ENCODE measurements at regions not wholly inside any gene's neighbourhood (a gene's known extent, or its start where the extent isn't known, plus 50 kb on each side); places are given as distances from the start of the nearest gene placed in this dataset.

DNA sequence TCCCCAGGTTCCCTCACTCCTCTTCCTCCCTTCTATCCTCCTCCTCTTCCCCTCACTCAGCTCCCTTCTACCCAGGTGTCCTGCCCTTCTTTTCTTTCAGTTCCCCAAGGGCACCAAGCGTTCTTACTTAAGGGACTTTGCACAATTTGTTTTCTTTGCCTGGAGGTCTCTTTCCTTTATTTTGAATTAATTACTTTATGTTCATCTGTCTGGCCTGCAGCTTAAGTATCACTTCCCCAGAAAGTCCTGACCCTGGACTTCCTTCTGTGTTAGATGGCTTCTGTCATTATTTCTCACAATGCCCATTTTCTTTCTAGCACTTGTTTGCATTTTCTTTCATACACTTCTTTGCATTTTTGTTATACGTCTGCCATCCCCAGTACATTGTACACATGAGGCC is 350.6 kb downstream of the SH3GL2 start:
- no peaks in the 10 kb centered on the region for H3K9me1 ChIP-seq (ENCODE audit: insufficient read depth, low read length)
- no peak overlapping the region for H2BK5ac ChIP-seq (ENCODE audit: low read depth, low read length, poor library complexity, severe bottlenecking)
- no peak overlapping the region for H4K5ac ChIP-seq (ENCODE audit: low read depth, low read length)
- BruUV-seq (replicated peaks) = no TSS peak
- DNase-seq (no peak), ATAC-seq (ENCODE audit: low read depth) (no peak)
- H2BK20ac ChIP-seq (ENCODE audit: low read depth, low read length) = no peak overlapping the region
- H3K14ac ChIP-seq (replicated peaks; ENCODE audit: low read depth, low read length) = no peak overlapping the region
- no peak overlapping the region for H2BK15ac ChIP-seq (ENCODE audit: low read depth, low read length)
- H3K9me3 ChIP-seq (ENCODE audit: control insufficient read depth, insufficient read depth, low read length) = no peaks in the 10 kb centered on the region
- no peak overlapping the region for H3K56ac ChIP-seq (ENCODE audit: extremely low read depth, insufficient read depth, low read length)
- H3K4me2 ChIP-seq (ENCODE audit: low read depth, low read length) = no peak overlapping the region
- no peak overlapping the region for H2BK120ac ChIP-seq (ENCODE audit: low read depth, low read length)
- POLR2A ChIA-PET (ENCODE audit: unreplicated experiment) = no interaction called here
- no peak overlapping the region for H3K4ac ChIP-seq (ENCODE audit: low read depth, low read length)
- no CpG with 5 or more reads among the region's 2 CpGs for WGBS, 2 experiments (ENCODE audit: extremely low coverage in 2 of 2, insufficient read length in 1 of 2)
- no peaks in the 10 kb centered on the region for H4K20me1 ChIP-seq (ENCODE audit: insufficient read depth, low read length)
- no peak overlapping the region for H3K23ac ChIP-seq (ENCODE audit: low read depth, low read length)
- CTCF ChIA-PET = no interaction called here
- no peak overlapping the region for H2AFZ ChIP-seq (replicated peaks; ENCODE audit: low read length, poor library complexity)
- in situ Hi-C loops (cut with MboI; ENCODE audit: low sequenced_read_pairs) (no loop called here), intact Hi-C loops (cut with micrococcal nuclease) (no loop called here), dilution Hi-C loops (cut with HindIII; ENCODE audit: low sequenced_read_pairs, unreplicated experiment) (no loop called here)
- no peak overlapping the region for H2AK9ac ChIP-seq (replicated peaks; ENCODE audit: low read depth, low read length, poor library complexity)
- H4K8ac ChIP-seq (ENCODE audit: low read depth in 2 of 2, low read length in 2 of 2) = no peak overlapping the region
- H3K27ac ChIP-seq (ENCODE audit: insufficient read depth, low read length) = no peak overlapping the region
- H3K27me3 ChIP-seq (ENCODE audit: control insufficient read depth, insufficient read depth, low read length) = no peaks in the 10 kb centered on the region
- H3K18ac ChIP-seq (ENCODE audit: low read depth, low read length) = no peak overlapping the region
- H3K36me3 ChIP-seq (ENCODE audit: control insufficient read depth, insufficient read depth, low read length) = no peaks in the 10 kb centered on the region
- TF ChIP-seq FOS (IDR thresholded peaks at IDR 0.05; ENCODE audit: low read depth, low read length) = no peak
- no peak for TF ChIP-seq SMC3 (IDR thresholded peaks at IDR 0.05; ENCODE audit: low read depth, low read length)
- no peak for TF ChIP-seq MXI1 (IDR thresholded peaks at IDR 0.05; ENCODE audit: borderline replicate concordance, low read depth, low read length)
- TF ChIP-seq RFX5 (IDR thresholded peaks at IDR 0.05; ENCODE audit: low read depth, low read length) = no peak
- TF ChIP-seq CEBPB (IDR thresholded peaks at IDR 0.05; ENCODE audit: low read depth, low read length) = no peak
- TF ChIP-seq POLR2A (IDR thresholded peaks at IDR 0.05; ENCODE audit: low read depth, low read length) = no peak
- TF ChIP-seq, protein P1, sequence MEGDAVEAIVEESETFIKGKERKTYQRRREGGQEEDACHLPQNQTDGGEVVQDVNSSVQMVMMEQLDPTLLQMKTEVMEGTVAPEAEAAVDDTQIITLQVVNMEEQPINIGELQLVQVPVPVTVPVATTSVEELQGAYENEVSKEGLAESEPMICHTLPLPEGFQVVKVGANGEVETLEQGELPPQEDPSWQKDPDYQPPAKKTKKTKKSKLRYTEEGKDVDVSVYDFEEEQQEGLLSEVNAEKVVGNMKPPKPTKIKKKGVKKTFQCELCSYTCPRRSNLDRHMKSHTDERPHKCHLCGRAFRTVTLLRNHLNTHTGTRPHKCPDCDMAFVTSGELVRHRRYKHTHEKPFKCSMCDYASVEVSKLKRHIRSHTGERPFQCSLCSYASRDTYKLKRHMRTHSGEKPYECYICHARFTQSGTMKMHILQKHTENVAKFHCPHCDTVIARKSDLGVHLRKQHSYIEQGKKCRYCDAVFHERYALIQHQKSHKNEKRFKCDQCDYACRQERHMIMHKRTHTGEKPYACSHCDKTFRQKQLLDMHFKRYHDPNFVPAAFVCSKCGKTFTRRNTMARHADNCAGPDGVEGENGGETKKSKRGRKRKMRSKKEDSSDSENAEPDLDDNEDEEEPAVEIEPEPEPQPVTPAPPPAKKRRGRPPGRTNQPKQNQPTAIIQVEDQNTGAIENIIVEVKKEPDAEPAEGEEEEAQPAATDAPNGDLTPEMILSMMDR (conservative IDR thresholded peaks at IDR 0.05; ENCODE audit: low read depth, low read length) = no peak
- TF ChIP-seq BHLHE40 (IDR thresholded peaks at IDR 0.05; ENCODE audit: low read depth, low read length) = no peak
- no peak for TF ChIP-seq RAD21 (IDR thresholded peaks at IDR 0.05; ENCODE audit: low read length)
- H3K4me3 ChIP-seq (ENCODE audit: insufficient read depth, low read depth, low read length) = no peak overlapping the region
- no peak overlapping the region for H3K9ac ChIP-seq (ENCODE audit: low read depth, low read length)
- no peak overlapping the region for H2AK5ac ChIP-seq (ENCODE audit: low read depth, low read length)
- H3K4me1 ChIP-seq (ENCODE audit: control insufficient read depth, insufficient read depth, low read length) = no peaks in the 10 kb centered on the region
- no peak overlapping the region for H4K91ac ChIP-seq (ENCODE audit: insufficient read depth, low read depth, low read length)
- H3K79me1 ChIP-seq (ENCODE audit: low read depth in 1 of 2, low read length in 2 of 2) = no peaks in the 10 kb centered on the region
